ENCODE measurements at regions not wholly inside any gene's neighbourhood (a gene's known extent, or its start where the extent isn't known, plus 50 kb on each side); places are given as distances from the start of the nearest gene placed in this dataset.

DNA sequence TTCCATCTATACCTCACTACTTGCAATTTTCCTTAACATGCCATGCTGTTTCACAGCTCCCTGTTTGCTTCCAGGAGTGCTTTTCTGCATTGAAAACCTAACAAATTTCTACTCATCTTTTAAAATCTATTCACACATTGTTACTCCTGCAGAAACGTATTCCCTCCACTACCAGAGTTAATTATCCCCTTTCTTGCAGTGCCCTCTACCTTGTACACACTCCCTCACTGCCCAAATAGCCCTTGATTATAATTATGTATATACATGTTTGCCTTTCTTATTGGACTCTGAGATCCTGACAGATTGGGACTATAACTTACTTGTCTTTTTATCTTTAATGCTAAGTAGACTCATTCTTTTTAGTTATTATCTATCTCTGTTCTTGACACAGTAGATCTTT lies 325.0 kb downstream of the OXSM start:
- no peak for TF ChIP-seq TAF1 (IDR thresholded peaks at IDR 0.05; ENCODE audit: low read depth)
- TF ChIP-seq, protein P1, sequence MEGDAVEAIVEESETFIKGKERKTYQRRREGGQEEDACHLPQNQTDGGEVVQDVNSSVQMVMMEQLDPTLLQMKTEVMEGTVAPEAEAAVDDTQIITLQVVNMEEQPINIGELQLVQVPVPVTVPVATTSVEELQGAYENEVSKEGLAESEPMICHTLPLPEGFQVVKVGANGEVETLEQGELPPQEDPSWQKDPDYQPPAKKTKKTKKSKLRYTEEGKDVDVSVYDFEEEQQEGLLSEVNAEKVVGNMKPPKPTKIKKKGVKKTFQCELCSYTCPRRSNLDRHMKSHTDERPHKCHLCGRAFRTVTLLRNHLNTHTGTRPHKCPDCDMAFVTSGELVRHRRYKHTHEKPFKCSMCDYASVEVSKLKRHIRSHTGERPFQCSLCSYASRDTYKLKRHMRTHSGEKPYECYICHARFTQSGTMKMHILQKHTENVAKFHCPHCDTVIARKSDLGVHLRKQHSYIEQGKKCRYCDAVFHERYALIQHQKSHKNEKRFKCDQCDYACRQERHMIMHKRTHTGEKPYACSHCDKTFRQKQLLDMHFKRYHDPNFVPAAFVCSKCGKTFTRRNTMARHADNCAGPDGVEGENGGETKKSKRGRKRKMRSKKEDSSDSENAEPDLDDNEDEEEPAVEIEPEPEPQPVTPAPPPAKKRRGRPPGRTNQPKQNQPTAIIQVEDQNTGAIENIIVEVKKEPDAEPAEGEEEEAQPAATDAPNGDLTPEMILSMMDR (IDR thresholded peaks at IDR 0.05; ENCODE audit: poor library complexity, severe bottlenecking): no peak

All from neural cell (in vitro differentiated cells).